Endodermal cell (in vitro differentiated cells): ENCODE measurements at regions not wholly inside any gene's neighbourhood (a gene's known extent, or its start where the extent isn't known, plus 50 kb on each side); places are given as distances from the start of the nearest gene placed in this dataset.

Experiments used
- DNase-seq: peaks from one replicate; pipeline ENCODE4 v3.0.0-alpha.2; 2017
- H3K27ac ChIP-seq: 2 replicates; pipeline ENCODE4 v1.5.1; 2013; ENCODE audit warnings: mild to moderate bottlenecking, low read depth, low read length, moderate library complexity
- H3K27me3 ChIP-seq: 2 replicates; pipeline ENCODE4 v1.6.1; 2013; ENCODE audit warnings: mild to moderate bottlenecking, low read length, moderate library complexity; ENCODE audit not compliant: insufficient read depth, control insufficient read depth, poor library complexity, severe bottlenecking
- H3K36me3 ChIP-seq: 2 replicates; pipeline ENCODE4 v1.7.0; 2013; ENCODE audit warnings: mild to moderate bottlenecking, low read length, moderate library complexity; ENCODE audit not compliant: control insufficient read depth, insufficient read depth
- H3K4me1 ChIP-seq: one replicate; pipeline ENCODE4 v1.7.0; 2013; ENCODE audit warnings: low read length; ENCODE audit not compliant: control insufficient read depth, insufficient read depth
- H3K4me3 ChIP-seq: 2 replicates; pipeline ENCODE4 v1.5.1; 2013; ENCODE audit warnings: mild to moderate bottlenecking, low read length, moderate library complexity
- H3K9ac ChIP-seq: 2 replicates; pipeline ENCODE4 v1.6.1; 2013; ENCODE audit warnings: mild to moderate bottlenecking, low read length, moderate library complexity; ENCODE audit not compliant: poor library complexity, severe bottlenecking; ENCODE audit errors: extremely low read depth
- H3K9me3 ChIP-seq: 2 replicates; pipeline ENCODE4 v1.6.1; 2013; ENCODE audit warnings: mild to moderate bottlenecking, low read length, moderate library complexity; ENCODE audit not compliant: control insufficient read depth
- H3K27ac Mint-ChIP-seq: 2 replicates; pipeline ENCODE4 v1.8.0; 2020; ENCODE audit warnings: mixed read lengths
- H3K27me3 Mint-ChIP-seq: 2 replicates; pipeline ENCODE4 v1.8.0; 2021; ENCODE audit warnings: mild to moderate bottlenecking, mixed read lengths; ENCODE audit not compliant: insufficient read depth
- H3K36me3 Mint-ChIP-seq: 2 replicates; pipeline ENCODE4 v1.8.0; 2020; ENCODE audit warnings: low read depth, mixed read lengths
- H3K4me1 Mint-ChIP-seq: 2 replicates; pipeline ENCODE4 v1.8.0; 2020; ENCODE audit warnings: mixed read lengths
- H3K4me3 Mint-ChIP-seq: 2 replicates; pipeline ENCODE4 v1.8.0; 2020; ENCODE audit warnings: mild to moderate bottlenecking, moderate library complexity, mixed read lengths
- H3K9me3 Mint-ChIP-seq: 2 replicates; pipeline ENCODE4 v1.8.0; 2020; ENCODE audit warnings: mild to moderate bottlenecking, mixed read lengths
- CTCF ChIP-seq: fragments of 200-600 bp; sonication (generic); conservative IDR thresholded peaks from 2 replicates; pipeline ENCODE4 v1.5.0; 2021; ENCODE audit warnings: antibody characterized with exemption, mild to moderate bottlenecking
- WGBS, 2 experiments: methylation state at CpG; one replicate each; pipeline versions ENCODE4 v1.1.5 to v1.1.7; 2013; ENCODE audit warnings: missing lambda C conversion rate in 2 of 2, mixed read lengths in 1 of 2; ENCODE audit not compliant: insufficient coverage in 1 of 2, insufficient read length in 1 of 2; 5-methylcytosine and 5-hydroxymethylcytosine counted together

DNA sequence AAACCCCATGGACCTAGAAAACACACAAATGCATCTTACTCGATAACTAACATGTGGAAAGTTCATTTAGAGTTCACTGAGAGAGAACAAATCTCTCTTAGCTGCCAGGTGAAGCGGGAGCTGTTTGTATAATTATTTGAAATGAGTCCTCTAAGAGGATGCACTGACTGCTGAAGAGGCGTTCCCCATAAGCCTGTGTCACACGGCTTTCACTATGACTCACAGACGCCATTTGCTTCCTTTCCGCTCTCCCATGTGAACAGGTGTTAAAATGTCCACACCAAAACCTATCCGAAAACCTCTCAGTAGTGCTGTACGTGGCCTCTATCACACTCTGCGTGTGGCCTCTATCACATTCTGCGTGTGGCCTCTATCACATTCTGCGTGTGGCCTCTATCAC, 101.8 kb downstream of the SOX1 start:
- WGBS, 2 experiments = 80 to 96% methylated on average over 6 to 11 of the region's 11 CpGs
- peaks cover 16% of the 10 kb centered on the region for H3K27me3 Mint-ChIP-seq
- no peak overlapping the region for H3K4me3 Mint-ChIP-seq
- H3K36me3 Mint-ChIP-seq = no peaks in the 10 kb centered on the region
- DNase-seq = peak; percentile 27
- Histone ChIP-seq H3K9me3 (no peaks in the 10 kb centered on the region), H3K27me3 (no peaks in the 10 kb centered on the region), H3K4me3 (no peak overlapping the region), H3K4me1 (no peaks in the 10 kb centered on the region), H3K27ac (no peak overlapping the region), H3K9ac (no peak overlapping the region), H3K36me3 (no peaks in the 10 kb centered on the region)
- no peak overlapping the region for H3K27ac Mint-ChIP-seq
- H3K9me3 Mint-ChIP-seq = peaks cover 1% of the 10 kb centered on the region
- no peaks in the 10 kb centered on the region for H3K4me1 Mint-ChIP-seq
- no peak for TF ChIP-seq CTCF

DNA sequence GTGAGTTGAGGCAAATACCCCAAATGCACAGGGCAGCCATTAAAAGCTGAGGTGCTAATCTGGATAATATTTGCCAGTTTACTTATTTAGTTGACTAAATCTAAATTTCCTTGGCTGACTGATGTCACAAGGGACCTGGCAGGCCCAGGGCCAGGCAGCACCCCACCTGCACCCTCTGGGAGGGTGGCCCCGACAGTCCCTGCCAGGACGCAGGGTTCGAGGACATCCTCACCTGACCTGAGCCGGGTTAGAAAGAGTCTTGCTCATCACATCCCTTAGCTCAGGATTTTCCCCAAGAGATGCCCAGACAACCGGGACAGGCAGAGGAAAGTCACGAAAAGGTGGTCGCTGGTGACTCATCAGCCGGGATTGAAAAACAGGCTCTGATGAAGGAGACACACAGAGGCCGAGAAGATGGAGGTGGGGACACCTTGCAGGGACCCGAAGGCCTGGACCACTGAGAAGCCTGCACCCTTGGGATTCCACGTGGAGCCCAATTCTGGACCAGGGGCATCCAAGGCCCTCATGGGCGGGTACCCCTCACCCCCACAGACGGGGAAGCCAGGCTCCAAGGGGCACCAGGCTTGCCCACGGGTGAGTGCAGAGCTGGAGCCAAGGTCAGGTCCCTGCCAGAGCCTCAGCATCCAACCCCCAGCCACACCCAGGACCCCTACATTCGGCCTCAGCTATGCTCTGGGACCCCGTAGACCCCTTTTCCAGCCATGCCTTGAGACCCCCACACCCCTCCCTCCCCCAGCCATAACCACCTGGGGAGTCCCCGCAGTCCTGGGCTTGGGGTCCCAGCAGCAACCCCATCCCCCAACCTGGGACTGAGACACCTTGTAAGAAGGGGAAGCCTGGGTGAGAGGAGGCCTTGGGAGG, 103.2 kb downstream of the SOX1 start:
- 90 to 98% methylated on average over 12 to 17 of the region's 17 CpGs for WGBS, 2 experiments
- Mint-ChIP-seq H3K9me3 (peaks cover 8% of the 10 kb centered on the region), H3K4me1 (no peaks in the 10 kb centered on the region), H3K4me3 (no peak overlapping the region), H3K27ac (no peak overlapping the region), H3K27me3 (peaks cover 10% of the 10 kb centered on the region), H3K36me3 (no peaks in the 10 kb centered on the region)
- Histone ChIP-seq H3K4me1 (no peaks in the 10 kb centered on the region), H3K27me3 (no peaks in the 10 kb centered on the region), H3K36me3 (no peaks in the 10 kb centered on the region), H3K9ac (no peak overlapping the region), H3K9me3 (no peaks in the 10 kb centered on the region), H3K4me3 (no peak overlapping the region), H3K27ac (no peak overlapping the region)
- TF ChIP-seq CTCF = no peak
- peak; percentile 29 for DNase-seq

DNA sequence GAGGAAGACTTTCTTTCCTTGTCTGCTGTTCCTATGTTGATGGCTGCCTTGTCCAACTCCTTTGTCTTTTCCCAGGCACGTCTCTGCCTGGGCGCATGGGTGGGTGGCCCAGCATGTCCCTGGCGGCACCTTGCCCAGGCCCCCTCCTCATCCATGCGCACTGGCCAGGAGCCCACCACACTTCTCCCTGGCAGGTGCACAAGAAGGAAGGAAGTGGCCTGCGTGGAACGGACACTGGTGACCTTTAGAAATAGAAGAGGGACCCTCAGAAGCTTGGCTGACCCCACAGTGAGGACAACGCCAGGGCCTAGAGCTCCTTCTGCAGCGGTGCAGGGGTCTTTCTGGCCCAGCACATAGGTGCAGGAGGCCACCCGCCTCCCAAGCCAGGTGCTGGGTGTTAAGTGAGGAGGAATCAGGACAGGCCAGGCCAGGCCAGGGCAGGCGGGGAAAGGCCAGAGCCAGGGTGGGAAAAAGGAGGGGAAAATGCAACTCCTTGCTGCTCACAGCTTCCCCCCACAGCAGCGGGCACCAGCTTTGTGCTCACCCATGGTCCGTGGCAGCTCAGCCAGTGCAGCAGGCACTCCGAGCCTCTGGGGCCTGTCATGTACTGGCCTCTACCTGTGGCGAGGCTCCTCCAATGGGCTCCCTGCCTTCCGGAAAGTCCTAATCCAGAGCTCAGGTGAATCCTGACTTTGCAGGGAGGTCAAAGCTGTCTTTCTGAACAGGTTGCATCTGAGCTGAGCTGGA, 104.0 kb downstream of the SOX1 start:
- Histone ChIP-seq H3K9me3 (no peaks in the 10 kb centered on the region), H3K27me3 (no peaks in the 10 kb centered on the region), H3K4me1 (no peaks in the 10 kb centered on the region), H3K4me3 (no peak overlapping the region), H3K9ac (no peak overlapping the region), H3K36me3 (no peaks in the 10 kb centered on the region), H3K27ac (no peak overlapping the region)
- WGBS, 2 experiments = 92 to 94% methylated on average over 8 to 15 of the region's 15 CpGs
- Mint-ChIP-seq H3K27ac (no peak overlapping the region), H3K36me3 (no peaks in the 10 kb centered on the region), H3K4me1 (no peaks in the 10 kb centered on the region), H3K9me3 (peaks cover 8% of the 10 kb centered on the region), H3K4me3 (no peak overlapping the region), H3K27me3 (peaks cover 9% of the 10 kb centered on the region)
- peak; percentile 30 for DNase-seq
- no peak for TF ChIP-seq CTCF
